GM12872 (cell line): ENCODE measurements at regions not wholly inside any gene's neighbourhood (a gene's known extent, or its start where the extent isn't known, plus 50 kb on each side); places are given as distances from the start of the nearest gene placed in this dataset.

Experiments used
- TF ChIP-seq, protein P1 (sequence below): IDR thresholded peaks from 3 replicates; pipeline ENCODE4 v1.5.1; 2011; ENCODE audit warnings: low read depth, mild to moderate bottlenecking, low read length, moderate library complexity; ENCODE audit not compliant: insufficient read depth

DNA sequence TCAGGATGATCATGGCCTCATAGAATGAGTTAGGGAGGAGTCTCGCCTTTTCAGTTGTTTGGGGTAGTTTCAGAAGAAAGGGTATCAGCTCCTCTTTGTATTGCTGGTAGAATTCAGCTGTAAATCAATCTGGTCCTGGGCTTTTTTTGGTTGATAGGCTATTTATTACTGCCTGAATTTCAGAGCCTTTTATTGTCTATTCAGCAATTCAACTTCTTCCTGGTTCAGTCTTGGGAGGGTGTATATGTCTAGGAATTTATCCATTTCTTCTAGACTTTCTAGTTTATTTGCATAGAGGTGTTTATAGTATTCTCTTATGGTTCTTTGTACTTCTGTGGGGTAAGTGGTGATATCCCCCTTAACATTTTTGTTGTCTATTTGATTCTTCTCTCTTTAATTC lies 1024.2 kb downstream of the DIPK2A start:
- TF ChIP-seq, protein P1, sequence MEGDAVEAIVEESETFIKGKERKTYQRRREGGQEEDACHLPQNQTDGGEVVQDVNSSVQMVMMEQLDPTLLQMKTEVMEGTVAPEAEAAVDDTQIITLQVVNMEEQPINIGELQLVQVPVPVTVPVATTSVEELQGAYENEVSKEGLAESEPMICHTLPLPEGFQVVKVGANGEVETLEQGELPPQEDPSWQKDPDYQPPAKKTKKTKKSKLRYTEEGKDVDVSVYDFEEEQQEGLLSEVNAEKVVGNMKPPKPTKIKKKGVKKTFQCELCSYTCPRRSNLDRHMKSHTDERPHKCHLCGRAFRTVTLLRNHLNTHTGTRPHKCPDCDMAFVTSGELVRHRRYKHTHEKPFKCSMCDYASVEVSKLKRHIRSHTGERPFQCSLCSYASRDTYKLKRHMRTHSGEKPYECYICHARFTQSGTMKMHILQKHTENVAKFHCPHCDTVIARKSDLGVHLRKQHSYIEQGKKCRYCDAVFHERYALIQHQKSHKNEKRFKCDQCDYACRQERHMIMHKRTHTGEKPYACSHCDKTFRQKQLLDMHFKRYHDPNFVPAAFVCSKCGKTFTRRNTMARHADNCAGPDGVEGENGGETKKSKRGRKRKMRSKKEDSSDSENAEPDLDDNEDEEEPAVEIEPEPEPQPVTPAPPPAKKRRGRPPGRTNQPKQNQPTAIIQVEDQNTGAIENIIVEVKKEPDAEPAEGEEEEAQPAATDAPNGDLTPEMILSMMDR, result no peak

DNA sequence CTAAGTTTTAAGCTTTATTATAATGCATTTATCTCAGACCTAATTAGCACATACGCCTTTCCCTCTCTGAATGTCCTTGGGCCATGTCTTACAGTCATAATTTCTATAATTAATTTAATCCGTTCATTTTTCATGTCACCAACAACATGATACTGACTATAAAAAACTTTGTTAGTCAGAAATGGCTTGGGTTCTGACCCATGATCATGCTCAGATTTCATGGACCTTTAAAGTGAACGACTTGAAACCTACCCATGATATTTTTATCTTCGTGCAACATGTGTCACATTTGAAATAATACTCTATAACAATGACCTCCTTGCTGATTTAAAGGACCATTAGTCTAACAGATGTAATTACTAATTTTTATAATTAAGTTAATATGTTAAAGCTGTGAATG lies 1033.8 kb downstream of the DIPK2A start:
- TF ChIP-seq, protein P1, result no peak

DNA sequence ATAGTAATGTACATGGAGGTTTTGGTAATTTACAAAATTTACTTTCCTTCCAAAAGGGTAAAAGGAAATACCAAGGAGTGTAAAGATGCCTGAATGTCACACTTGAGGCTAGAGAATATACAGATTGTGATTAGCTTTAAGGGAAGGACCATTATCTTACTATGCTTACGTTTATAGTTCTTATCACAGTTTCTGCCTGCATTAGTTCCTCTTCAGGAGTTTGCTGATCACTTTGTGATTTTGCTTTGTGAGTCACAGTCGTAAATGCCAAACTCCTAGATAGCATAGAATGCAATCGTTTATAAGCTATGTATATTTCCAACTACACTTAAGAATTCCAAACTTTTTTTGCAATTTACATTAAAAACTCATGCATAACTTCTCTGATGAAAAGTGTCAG lies 1034.6 kb downstream of the DIPK2A start:
- TF ChIP-seq, protein P1, result no peak

DNA sequence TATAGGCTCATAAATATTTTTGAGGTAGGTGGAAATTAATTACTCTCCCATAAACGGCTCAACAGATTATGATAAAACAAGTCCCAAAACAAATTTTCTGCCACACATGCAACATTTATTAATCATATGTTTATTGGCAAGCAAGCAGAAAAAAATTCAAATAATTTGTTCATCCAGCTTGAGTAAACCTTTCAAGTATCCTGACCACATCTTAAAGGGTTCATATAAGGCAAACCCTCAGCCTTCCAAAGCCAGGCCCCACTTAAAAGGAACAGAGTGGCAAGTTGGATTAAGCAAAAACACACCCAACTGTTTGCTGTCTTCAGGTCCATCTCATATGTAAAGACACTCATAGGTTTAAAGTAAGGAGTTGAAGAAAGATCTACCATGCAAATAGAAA lies 1042.3 kb downstream of the DIPK2A start:
- TF ChIP-seq, protein P1, result no peak

DNA sequence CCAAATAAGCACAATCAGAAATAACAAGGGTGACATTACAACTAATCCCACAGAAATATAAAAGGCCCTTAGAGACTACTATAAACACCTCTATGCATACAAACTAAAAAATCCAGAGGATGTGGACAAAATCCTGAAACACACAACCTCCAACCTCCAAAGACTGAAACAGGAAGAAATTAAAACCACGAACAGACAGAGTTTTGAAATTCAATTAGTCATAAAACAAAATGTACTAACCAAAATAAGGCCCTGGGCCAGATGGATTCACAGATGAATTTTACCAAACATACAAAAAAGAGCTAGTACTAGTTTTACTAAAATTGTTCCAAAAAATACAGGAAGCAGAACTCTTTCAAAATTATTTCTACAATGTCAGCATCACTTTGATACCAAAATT lies 1043.6 kb downstream of the DIPK2A start:
- TF ChIP-seq, protein P1, result no peak

DNA sequence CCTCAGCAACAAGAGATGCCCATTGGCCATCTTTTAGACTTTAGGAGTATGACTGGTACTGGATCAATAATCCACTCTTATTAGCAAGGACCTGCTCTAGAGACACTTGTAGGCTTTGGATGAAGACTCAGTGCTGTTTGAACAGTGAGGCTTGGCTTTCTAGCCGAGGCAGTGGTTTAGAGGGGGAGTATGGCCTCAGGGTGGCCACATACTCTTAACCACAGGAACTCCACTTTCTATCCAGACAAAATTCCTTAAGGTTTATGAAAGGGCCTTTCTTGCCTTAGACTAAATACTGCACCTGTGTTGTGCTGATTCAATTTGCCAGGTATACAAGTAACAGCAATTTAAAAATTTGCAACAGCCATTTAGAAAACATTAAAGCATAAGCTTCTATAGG lies 1046.3 kb downstream of the DIPK2A start:
- TF ChIP-seq, protein P1, result no peak

DNA sequence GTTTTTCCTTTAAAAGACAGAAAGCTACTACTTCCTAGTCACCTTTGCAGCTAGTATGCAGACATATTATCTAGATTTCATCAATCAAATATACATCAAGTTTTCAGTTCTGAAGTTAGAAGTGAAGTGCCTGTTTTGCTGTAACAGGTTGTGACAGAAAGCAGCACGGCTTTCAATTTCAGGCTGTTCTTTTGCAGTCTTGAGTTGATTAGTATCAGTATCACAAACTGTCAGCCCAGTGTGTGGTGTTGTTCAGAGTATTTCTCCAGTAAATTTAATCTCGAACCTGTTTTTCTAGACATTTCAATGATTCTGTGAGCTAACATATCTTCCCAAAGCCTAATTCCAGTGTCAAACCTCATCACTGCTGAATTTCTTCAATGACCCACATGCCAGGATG lies 1050.8 kb downstream of the DIPK2A start:
- TF ChIP-seq, protein P1, result no peak

DNA sequence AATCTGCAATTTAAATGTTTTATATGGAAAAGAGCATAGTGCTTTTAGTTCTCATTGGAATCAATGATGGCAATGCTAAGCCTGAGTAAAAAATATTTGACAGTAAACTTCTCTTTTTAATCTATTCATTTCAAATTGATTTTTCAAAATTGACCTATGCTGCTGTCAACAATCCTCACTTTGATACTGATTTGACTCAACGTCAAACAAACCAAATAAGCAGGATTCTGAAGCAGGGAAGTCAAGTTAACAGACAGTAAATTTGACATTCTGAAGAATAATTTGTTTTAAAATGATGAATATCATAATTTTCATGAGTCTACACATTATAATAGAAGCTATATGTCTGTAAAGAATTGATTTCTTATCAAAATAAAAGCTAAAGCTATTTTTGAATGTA lies 1053.1 kb downstream of the DIPK2A start:
- TF ChIP-seq, protein P1, result no peak
